GM18909 (cell line): ENCODE measurements at regions not wholly inside any gene's neighbourhood (a gene's known extent, or its start where the extent isn't known, plus 50 kb on each side); places are given as distances from the start of the nearest gene placed in this dataset.
"Not testable (repeated sequence)": the region's sequence is repeated elsewhere in the genome, so short reads cannot be mapped to it uniquely, and the experiment has no call there.

Experiments used
- ATAC-seq: cut with Tn5 transposase; IDR thresholded peaks from one replicate; pipeline ENCODE4 v1.9.1; 2021; ENCODE audit warnings: mild to moderate bottlenecking; ENCODE audit not compliant: unreplicated experiment, poor library complexity

GRCh38 chr4:18777190-18777930 is 755.8 kb upstream of the LCORL start:
- ATAC-seq, result no peak

- ATAC-seq, result no peak
These were observed 746.4 kb upstream of the LCORL start for GRCh38 chr4:18767921-18768320.

- ATAC-seq, result no peak
These were observed 735.1 kb upstream of the LCORL start for GRCh38 chr4:18756671-18757070.

GRCh38 chr4:18754180-18754579 is 732.6 kb upstream of the LCORL start:
- ATAC-seq, result no peak

DNA sequence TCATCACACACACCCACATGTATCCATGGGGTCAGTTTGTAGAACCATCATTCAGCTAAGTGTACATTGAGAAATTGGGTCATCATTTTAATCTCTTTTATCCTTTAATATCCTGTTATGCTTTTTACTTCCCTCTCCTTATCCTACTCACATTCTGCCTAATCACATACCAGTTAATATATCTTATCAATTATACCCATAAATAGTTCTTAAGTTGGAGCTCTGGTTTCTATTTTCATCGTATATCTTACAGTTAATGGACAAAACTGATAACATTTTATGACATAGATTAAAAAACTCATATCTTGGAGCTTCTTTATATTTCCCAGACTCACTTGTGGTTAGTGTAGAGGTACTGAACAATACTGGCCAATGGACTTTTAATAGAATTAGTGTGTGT is 729.5 kb upstream of the LCORL start:
- ATAC-seq, result no peak

- ATAC-seq, result no peak
These were observed 727.8 kb upstream of the LCORL start for GRCh38 chr4:18749391-18749790.

- no peak for ATAC-seq
These were observed 715.0 kb upstream of the LCORL start for GRCh38 chr4:18736551-18736950.

- ATAC-seq, result no peak
These were observed 714.2 kb upstream of the LCORL start for GRCh38 chr4:18735740-18736268.

DNA sequence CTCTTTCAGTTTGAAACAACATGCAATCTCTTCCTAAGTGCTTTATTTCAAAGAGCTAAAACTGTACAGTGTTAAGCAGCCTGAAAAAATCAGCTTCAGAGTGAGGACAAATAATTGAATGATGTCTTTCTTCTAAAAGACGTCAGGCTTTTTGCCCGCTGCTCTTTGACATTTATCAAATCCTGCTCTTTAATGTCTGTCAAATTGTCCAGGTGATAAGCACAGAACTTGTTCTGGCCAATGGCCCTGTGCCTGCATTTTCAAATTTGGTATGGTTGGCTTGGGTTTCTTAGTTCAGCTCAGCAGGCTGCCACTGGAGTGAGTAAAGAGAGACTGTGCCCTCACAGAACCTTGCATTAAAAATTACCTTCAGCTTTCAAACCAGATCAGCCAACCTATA is 712.9 kb upstream of the LCORL start:
- ATAC-seq, result no peak

GRCh38 chr4:18733961-18734360 is 712.4 kb upstream of the LCORL start:
- ATAC-seq, result no peak

GRCh38 chr4:18722748-18723191 is 701.2 kb upstream of the LCORL start:
- ATAC-seq, result no peak

DNA sequence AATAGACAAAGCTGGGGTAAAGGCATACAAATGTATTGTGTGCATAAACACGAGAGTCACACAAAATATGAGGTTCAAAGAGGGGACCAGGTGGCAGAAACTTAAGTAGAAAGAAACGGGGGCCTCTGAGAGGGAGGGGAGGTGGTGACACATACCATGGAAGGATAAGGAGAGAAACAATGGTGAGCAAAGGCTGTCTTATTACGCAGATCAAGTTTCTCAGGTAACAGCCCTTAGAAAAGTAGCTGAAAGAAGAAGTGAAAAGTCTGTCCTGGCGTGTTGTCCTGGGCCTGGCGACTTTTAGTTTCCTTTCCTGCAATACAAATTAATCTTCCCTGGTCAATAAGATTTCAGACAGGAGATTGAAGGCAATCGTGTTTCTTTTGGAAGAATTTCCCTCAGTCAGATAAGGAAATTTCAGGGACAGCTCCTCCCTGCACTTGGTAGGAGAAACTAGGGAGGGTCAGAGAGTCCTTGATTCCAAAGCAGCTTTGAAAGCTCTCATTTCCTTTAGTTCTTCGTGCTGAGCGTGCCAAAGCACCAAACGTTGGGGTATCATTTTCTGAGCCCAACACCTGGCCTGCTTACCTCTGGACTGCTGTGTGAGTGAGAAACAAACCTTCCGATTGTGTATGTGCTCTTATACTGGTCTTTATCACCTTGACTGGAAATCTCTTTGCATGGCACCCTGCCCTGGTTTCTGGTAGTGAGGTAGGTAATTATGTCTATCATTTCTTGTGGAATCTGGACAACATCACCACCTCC is 676.7 kb upstream of the LCORL start:
- ATAC-seq, result no peak

DNA sequence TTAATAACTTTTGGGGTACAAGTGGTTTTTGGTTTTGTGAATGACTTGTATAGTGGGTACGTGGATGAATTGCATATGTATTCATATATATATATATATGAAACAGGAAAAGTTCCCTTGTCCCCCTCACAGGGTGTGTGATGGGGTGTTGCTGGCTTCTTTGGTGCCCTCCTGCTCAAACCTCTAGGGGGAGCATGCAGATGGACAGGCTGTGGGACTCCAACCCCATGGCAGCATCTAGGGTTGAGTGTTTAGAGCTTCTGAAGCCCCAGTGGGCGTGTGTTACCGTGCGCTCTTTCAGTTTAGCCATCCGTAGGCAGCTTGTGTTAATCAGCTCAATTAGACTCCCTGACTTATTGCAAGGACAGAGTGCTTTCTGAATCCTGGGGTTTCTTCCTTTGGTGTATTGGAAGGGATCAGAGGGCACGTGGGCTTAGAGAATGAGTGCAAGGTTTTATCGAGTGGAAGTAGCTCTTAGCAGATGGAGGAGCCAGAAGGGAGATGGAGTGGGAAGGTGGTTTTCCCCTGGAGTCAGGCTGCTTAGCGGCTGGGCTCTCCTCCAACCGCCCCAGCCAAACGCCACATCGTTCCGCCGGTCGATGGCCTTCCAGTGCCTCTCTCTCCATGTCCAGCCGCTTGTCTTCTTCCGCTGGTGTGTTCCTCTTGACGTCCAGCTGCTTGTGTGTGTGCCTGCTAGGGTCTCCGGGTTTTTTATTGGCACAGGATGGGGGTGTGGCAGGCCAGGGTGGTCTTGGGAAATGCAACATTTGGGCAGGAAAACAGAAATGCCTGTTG is 674.4 kb upstream of the LCORL start:
- no peak for ATAC-seq

GRCh38 chr4:18691431-18692200 is 670.1 kb upstream of the LCORL start:
- ATAC-seq, result no peak

DNA sequence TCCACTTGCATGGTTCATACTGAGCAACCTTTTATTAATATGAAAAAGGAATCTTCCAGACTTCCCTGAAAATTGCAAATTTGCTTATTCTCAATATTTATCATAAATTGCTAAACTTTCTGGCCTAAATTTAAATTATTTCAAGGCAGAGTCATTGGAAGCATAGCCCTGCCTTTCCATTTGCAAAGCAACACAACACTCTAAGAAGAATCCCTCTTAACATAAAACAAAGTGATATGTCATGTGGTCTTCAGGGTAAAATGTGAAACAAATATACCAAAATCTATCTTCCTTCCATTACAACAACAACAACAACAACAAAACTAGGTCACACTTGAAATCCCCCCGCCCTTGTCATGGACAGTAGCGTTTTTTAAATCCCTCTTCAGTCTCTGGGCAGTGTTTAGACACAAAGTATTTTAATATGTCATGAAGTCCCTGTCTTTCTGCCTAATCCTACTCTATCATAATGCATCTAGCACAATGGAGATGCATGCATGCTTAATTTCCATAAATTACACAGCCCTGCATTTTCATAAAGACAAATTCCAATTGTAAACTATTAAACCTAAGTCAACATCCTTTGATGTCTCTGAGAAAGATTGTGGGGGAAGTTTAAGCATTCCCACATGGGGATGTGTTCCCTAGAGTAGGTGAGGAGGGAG is 668.9 kb upstream of the LCORL start:
- no peak for ATAC-seq

DNA sequence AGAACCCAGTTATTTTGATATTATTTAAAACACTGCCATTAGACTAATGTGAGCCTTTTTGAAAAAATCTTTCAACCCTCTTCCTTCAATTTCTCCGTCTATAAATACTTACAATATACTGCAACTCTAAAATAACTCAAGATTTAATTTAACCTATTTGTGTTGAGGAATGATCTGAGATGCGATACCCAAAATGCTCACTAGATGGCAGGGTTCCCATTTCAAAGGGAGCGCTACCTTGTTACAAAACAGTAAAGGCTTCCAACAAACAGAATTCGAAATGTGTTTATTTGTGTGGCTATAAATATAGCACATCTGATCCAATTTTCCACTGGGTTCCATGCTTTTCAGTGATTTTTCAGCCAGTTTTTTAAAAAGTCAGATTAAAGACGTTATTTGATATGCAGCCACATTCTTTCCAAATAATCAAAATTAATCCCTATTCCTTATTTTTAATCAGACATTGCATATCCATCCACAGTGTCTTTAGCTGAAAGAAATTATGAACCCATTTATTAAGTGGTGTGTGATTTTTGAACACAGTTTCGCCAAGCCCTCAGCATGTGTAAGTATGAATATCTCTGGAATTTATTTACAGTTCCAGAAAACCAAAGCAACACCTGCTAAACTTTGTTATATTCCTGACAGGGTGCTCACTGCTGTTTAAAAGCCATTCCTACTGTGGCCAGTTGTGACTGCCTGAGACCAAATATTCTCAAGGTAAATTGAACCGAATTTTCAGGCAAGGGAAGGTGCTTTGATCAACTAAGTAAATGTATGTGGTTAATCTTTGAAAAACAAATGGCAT is 668.0 kb upstream of the LCORL start:
- ATAC-seq, result peak; percentile 88

- ATAC-seq, result not testable (repeated sequence)
These were observed 666.8 kb upstream of the LCORL start for GRCh38 chr4:18688351-18688750.

DNA sequence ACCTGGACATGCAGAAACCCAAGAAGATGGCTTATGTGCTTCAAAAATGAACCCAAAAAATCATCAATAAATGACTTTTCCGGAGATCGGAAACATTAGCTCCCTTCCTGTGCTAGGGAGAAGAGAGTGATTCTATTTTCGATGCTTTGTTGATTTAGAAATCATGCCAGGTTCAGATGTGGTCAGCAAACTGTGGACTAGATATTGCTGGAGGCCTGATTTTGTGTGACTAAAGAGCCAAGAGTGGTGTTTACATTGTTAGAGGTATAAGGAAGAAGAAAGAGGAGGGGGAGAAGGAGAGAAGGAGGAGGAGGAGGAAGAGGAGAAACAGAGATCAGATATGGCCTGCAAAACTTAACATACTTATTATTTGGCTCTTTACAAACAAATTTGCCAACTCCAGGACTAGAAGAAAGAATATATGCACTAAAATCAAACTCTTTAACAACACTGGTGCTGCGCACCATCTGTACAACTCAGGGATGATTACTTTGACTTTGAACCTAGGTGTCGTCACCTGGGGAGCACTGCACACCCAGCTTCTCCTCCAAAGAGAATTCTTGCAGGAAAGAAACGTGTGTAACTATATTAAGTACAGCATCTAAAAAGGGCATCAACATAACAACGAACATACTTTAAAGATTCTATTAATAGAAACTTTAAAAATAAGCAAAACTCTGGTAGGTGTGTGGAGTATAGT is 664.9 kb upstream of the LCORL start:
- ATAC-seq, result no peak
